ENCODE measurements at regions not wholly inside any gene's neighbourhood (a gene's known extent, or its start where the extent isn't known, plus 50 kb on each side); places are given as distances from the start of the nearest gene placed in this dataset.
"Not testable (repeated sequence)": the region's sequence is repeated elsewhere in the genome, so short reads cannot be mapped to it uniquely, and the experiment has no call there.

DNA sequence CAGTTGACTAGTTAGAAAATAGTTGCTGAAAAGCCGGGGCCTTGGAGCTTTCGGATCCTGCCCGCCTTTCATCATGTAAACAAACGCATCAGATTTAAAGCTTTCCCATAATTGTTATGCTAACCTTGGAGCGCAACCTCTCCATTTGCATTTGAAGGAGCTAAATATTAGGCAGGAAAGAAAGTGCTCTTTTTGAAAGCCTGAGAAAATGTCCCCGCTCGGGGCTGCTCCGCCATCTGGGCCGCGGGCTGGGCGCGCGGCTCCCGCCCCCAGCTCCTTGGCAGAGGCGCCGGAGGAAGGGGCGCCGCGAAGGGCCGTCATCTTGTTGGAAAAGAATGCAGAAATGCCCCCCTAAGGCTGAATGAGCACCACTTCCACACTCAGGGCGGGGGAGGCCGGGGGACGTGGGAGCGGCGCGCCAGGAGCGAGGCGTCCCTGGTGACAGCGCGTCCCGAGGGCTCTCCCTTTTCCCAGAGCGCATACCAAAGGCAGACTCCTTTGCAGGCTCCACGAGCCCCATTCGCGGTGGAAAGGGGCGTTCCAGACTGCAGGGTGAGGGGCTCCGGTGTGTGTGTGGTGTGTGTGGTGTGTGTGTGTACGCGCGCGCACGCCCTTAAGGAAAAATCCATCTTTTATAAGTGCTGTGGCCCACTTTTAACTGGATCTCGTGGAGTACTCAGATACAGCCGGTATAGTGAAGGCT lies 145.6 kb upstream of the ID4 start:
- DNase-seq (ENCODE audit: low read depth), result no peak

DNA sequence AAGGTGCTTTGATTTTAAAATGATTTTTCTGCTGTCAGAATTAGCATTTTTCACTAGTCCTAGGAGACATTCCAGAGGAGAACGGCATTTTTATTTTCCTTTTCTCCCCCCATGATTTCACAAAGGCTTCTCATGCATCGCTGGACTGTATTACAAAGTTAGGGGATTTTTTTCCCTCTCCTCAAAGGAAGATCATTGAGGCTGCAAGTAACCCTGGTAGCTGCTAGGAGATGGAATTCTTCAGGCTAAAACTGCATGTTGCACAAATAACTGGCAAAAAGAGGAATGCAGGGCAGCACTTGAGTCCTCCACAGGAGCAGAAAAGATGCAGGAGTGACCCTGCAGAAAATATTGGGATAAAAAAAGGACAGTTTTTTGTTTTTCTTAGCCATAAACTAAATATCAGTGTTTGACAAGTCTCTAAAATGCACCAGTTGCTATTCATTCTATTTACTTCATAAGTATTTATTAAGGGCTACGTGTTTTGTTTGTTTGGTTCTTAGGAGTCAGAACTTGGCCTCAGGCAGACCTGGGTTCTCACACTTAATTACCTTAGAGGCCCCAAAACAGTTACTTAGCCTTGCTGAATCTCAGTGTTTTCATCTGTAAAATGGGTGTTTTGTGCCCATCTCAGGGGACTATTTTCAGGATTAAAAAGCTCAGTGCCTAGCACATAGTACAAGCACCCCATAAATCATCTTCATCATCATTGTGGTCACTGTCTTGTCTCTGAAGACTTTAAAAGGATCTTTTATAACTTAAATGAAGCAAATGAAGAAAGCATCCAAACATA lies 144.5 kb upstream of the ID4 start:
- no peak for DNase-seq (ENCODE audit: low read depth)

DNA sequence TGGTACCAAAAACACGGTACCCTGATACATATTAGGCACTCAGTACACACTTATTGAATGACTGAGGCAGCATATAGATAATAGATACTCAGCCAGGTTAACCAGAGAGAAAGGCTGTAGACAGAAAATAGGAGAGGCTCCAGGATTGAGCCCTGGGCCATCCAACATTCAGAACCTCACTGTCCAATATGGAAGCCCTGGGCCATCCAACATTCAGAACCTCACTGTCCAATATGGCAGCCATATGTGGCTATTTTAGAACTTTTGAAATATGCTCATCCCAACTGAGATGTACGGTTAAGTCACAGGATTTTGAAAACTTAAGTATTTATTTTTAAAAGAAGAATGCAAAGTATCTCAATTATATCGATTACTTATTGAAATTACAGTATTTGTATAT lies 142.5 kb upstream of the ID4 start:
- DNase-seq (ENCODE audit: low read depth), result no peak

DNA sequence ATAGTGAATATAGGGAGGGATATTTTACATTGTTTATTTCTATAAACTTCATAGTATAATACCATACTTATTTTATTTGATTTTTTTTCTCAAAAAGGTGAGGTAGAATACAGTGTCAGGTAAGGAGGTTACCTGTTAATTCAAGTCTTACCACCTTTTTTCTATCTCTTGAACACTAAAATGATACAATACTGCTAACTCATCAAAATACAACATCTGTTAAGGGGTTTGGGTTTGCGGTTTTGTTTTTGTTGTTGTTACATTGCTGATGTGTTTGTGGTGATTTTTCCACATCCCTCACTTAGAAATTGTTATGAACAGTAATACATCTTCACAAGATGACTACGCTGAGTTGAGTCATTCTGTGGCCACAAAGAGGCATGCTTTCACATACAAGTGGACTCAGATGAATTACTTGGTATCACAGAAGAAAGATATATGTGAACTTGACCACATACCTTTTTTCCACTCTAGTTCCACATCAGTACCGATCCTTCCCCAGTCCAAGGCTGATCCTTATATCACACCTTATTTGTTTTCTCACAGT lies 139.4 kb upstream of the ID4 start:
- DNase-seq (ENCODE audit: low read depth), result no peak

DNA sequence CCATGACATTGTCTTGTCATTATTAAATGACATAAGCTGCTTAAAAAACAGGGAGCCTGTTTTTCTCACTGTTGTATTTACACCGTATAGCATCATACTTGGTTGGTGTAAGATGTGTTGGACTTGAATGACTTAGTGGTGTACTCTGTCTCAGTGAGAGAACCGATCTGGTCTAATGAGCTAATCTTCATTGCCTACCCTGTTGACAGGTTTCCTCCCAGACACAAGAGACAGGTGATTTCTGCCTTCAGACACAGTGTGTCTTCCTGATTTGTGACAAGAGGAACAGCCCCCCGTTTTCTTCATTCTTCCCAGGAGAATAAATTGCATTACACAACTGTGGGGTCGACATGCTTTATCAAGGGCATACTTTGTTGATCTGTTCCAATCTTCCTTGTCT lies 137.2 kb upstream of the ID4 start:
- DNase-seq (ENCODE audit: low read depth), result no peak

DNA sequence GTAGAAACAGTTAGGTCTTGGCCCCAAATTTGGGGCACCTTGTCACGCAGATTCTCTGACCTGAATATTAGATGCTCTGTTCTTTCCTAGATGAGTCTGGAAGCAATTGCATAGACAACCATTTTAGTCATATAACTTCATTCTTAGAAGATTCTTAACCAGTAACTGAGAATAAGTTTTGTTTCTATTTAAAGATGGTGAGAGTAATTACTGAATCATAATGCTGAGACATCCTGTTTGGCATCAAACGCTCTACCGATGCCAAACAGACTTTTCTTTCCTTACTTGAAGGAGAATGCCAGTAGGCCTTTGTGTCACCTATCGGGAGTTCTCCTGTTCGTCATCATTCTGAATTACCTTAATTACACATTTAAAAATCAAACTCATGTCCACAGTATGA lies 131.6 kb upstream of the ID4 start:
- DNase-seq (ENCODE audit: low read depth), result no peak

DNA sequence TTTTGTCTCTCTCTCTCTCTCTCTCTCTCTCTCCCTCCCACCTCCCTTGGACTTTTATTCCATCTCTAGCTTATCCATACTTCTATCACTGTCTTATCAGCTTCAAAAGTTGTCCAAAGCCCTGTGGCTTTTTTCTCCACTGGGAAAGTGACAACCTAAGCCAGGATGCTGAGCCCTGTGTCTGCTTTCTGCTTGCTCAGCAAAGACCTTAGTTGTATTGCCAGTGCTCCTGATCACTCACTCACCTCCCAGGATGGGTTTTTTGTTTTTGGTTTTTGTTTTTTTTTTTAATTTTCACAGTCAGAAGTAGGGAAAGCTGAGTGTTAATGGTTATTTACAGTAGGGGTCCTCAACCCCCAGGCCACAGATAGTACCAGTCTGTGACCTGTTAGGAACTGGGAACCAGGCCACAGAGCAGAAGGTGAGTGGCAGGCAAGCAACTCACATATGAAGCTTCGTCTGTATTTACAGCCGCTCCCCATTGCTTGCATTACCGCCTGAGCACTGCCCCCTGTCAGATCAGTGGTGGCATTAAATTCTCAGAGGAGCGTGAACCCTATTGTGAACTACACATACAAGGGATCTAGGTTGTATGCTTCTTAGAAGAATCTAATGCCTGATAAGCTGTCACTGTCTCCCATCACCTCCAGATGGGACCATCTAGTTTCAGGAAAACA lies 125.0 kb upstream of the ID4 start:
- no peak for DNase-seq (ENCODE audit: low read depth)

DNA sequence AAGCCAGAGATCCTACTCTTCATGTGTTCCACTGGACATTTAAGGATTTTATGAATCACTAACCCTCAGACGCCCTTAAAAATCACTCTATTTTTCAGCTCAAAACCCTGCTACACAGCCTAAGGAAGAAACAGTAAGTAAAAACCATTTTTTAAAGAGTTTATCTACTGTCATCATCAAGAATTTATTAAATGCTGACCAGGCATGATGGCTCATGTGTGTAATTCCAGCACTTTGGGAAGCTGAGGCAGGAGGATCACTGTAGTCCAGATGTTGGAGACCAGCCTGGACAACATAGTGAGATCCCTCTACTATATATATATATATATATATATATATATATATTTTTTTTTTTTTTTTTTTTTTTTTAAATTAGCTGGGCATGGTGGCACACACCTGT lies 124.2 kb upstream of the ID4 start:
- no peak for DNase-seq (ENCODE audit: low read depth)

DNA sequence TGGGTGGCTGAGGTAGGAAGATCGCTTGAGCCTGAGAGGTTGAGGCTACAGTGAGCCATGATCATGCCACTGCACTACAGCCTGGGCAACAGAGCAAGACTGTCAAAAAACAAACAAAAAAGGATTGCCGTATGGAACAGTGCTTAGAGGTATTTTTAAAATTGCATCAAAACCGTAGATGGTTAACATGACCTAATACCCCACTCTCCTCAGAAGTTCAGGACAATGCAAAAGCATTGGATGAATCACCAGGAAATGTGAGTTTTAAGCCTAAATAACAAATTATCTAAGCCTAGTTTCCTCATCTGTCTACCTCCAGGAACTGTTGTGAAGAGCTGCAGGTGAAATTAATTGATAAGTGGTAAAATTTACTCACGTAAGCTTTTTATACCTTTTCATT lies 123.8 kb upstream of the ID4 start:
- no peak for DNase-seq (ENCODE audit: low read depth)

DNA sequence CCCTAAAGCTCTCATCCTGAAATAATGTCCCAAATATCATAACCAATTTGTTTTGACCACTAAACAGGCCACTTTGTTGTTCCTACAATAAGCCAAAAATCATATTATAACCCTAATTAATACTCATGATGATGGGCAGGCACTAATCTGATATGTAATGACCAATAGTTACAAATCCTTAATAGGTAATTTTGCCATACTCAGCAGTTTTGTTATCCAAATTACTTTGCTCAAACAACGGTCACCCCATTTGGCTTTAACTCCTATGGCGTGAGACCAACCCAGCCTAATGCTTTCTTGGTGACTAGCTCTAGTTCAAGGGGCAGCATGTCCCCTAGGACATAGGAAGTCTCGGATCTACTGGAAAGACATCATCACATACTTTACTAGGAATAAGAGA lies 123.2 kb upstream of the ID4 start:
- DNase-seq (ENCODE audit: low read depth), result no peak

DNA sequence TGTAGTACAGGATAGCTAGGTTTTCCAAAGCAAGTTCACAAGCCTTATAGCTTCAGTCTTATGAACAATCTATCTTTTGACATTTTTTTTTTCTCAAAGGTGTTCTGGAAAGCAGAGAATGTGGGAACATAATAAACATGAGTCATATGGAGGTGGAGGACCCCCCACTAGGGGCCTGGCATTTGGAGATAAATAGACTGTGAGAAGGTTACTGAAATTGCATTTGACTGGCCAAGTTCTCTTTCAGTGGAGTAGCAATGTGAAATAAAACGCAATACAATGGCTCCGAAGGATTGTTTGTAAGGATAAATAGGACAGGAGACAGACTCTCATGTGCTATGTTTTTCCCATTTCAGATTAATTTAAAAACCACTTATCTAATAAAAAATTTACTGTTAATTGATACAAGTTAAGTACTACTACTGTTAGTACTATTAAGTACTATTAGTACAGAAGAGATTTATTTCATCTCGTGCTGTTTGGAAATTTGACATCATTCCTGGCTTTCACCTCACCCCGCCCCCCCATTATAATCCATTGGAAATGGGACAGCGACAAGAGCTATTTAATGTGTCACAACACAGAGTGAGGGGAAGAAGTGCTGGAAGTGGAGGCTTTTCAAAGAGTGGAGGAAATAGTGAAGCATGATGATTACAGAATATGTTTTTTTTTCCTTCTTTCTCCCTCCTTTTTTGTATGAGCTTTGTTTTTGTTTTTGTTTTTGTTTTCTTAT lies 122.6 kb upstream of the ID4 start:
- DNase-seq (ENCODE audit: low read depth), result no peak

DNA sequence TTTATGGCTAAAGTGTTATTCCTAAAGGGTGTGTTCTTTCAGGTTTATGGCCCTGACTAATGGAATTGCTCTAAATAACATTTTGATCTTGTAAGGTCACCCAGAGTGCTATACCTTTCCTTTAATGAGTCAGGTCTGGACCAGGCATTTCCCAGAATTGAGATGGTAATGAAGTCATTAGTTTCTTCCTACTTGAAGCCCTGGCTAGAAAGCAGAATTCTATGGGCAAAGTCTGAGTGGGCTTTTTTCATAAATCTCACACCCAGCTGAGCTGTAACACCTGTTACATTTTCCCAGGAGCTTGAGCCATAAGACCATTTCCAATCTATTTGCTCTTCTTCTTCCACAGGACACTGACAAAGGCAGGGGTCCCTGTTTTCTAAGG lies 122.0 kb upstream of the ID4 start:
- DNase-seq (ENCODE audit: low read depth), result no peak

DNA sequence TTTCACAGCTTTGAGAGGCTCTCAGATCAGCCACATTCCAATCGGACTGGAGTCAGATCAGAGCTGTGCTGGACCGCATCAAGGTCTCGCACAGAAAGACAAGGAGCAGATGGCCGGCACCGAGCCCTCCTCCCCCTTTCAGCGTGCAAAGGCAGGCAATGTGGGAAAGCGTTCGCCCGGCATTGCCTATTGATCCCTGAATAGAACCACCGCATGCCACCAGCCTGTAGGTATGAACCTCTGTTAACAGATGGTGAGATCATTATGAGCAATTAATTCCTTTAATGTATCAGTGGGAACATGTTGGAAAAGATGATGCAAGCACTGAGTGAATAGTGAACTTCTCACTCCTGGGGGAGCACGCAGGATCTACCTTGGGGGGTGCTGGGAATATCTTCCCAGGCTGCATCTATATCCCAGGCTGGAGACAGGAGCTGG lies 117.5 kb upstream of the ID4 start:
- no peak for DNase-seq (ENCODE audit: low read depth)

DNA sequence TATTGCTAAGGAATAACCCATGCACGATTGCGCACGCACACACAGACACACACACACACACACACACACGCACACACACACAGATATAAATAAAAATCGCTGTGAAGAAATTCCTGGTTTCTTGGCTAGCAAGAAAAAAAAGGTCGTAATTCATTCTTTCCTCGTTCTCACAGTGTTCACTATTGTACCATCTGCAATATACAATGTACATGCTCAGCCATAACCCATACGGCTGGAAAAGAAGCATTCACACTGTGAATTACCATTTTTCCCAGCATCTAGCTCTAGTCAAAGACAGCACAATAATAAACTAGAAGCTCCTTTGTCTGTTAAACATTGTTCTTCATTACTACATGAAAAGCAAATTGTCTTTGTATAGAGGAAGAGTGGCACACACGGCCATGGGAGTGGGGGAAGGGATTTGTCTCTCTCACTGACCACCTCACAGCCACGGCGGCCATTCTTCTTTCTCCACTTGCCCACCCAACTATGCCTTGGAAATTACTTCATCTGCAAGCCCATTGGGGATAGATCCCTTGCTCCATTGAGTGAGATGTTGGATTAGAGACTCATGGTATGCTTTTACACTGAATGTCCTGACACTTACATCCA lies 115.3 kb upstream of the ID4 start:
- no peak for DNase-seq (ENCODE audit: low read depth)

DNA sequence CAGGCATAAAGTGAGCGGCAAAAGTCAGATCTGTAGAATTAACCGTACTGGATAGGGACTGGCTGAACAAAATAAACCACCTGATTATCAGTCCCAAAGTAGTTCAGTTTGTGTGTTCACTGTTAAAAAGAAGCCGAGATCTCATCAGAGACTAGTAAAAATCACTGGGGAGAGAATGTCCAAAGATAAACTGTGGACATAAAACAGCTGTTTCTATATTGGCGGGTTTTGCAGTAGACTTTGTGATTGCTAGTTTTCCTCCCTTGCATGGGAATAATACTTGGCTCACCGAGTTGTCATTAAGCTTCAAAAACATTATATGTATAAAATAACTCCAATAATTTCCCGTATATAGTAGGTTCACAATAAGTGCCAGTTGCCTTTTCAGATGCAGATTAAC lies 114.2 kb upstream of the ID4 start:
- DNase-seq (ENCODE audit: low read depth), result no peak

DNA sequence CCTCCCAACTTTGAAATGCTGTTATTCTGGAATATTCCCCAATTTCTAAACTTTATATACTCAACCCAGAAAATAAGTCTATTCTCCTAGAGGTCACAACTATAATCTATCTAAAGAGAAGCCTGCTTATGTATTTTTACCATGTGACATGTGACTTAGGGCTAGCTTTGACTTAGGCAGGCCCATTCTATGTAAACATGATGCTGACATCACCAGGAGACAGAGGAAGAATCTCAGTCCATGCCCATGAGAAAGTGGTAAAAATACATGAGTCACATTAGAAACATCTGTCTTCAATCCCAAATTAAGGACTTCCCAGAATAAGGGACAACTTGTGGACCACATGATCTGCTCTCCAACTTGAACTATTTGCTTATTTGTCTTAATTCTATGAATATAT lies 113.6 kb upstream of the ID4 start:
- DNase-seq (ENCODE audit: low read depth), result no peak

DNA sequence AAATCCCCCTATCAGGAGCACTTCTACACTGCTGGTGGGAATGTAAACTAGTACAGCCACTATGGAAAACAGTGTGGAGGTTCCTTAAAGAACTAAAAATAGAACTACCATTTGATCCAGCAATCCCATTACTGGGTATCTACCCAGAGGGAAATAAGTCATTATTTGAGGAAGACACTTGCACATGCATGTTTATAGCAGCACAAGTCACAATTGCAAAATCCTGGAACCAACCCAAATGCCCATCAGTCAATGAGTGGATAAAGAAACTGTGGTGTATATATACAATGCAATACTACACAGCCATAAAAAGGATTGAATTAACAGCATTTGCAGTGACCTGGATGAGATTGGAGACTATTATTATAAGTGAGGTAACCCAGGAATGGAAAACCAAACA lies 111.7 kb upstream of the ID4 start:
- DNase-seq (ENCODE audit: low read depth), result not testable (repeated sequence)

DNA sequence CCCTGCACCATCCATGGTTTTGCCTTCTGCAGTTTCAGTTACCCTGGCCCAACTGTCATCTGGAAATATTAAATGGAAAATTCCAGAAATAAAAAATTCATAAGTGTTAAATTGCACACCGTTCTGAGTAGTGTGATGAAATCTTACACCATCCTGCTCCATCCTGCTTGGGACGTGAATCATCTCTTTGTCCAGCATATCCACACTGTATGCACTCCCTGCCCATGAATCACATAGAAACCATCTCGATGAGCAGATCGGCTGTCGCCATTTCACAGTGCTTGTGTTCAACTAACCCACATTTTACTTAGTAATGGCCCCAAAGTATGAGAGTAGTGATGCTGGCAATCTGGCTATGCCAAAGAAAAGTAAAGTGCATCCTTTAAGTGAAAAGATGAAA lies 105.9 kb upstream of the ID4 start:
- DNase-seq (ENCODE audit: low read depth), result no peak

DNA sequence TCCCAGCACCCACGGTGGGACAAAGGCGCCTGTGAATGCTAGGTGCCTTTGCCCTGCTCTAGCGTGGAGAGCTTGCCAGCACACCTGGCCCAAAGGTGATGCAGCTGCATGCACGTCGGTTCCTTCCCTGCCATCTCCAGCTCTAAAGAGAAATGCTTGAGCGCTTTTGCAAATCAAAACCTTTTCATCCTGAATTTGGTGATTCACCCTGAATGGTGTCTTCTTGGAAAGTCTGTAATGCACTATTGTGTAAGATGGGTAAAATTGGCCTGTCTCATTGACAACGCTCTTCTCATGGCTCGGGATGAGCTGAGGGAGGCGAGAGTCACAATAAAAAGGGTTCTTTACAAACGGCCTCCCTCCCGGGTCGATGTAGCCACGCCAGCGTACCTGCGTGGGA lies 103.1 kb upstream of the ID4 start:
- DNase-seq (ENCODE audit: low read depth), result no peak

DNA sequence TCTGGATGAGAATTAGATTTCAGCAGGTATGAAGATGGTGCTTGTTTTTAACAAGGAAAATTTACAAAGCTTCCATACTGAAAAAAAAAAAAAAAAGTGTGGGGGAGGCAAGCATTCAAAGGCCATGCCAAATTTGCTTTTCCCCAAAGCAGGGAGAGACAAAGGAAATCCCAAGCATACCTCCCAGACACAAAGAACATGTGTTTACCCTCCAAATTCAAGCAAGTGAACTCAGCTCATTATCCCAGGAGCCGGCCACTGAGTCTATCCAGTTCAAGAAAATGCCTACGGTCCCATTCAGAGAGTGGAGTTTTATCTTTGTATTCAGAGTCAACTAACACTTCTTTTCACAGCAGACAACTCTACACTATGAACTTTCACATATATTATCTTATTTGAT lies 102.7 kb upstream of the ID4 start:
- DNase-seq (ENCODE audit: low read depth), result no peak

DNA sequence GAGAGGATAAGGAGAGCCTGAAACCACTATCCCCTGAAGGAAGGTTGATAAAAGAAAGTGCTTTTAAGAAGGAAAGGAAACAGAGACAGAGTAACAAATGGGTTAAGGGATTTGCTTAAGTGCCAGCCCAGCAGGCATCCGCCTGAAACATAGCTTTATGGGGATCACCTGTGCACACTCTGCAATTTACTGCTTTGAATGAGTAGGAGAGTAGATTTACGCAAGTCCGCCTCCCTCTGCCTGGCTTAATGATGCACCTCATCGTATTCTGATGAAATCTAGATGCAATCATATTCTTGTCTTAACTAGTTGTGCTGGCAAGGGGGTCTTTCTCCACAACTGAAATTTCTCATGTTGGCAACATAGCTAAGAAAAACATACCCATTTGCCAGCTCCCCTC lies 101.1 kb upstream of the ID4 start:
- DNase-seq (ENCODE audit: low read depth), result no peak

DNA sequence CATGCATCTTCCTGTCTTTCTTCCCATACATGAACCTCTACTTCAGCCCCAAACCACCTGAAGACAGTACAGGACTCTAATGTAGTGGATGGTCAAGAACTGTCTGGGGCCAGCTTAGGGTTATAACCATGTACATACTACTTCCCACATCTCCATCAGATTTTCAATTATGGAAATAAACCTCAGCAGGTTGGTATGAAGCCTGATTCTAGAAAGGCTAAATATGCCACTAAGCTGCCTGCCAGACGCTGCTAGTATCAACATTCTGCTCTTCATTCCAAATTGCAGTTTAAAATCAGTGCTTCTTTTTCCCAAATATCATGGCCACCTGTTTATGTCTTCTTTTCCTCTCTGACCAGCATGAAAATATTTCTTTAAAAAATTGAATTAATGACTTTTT lies 99.2 kb upstream of the ID4 start:
- DNase-seq (ENCODE audit: low read depth), result no peak
